Erythroblast (primary cell): ENCODE measurements at regions not wholly inside any gene's neighbourhood (a gene's known extent, or its start where the extent isn't known, plus 50 kb on each side); places are given as distances from the start of the nearest gene placed in this dataset.

Source experiments
- GATA1 ChIP-seq: IDR thresholded peaks from 2 replicates; pipeline ENCODE4 v1.6.1; 2011; ENCODE audit warnings: low read depth, mild to moderate bottlenecking, control low read depth, low read length, moderate library complexity
- POLR2A ChIP-seq: IDR thresholded peaks from 2 replicates; pipeline ENCODE4 v1.6.1; 2011; ENCODE audit warnings: mild to moderate bottlenecking, low read length

DNA sequence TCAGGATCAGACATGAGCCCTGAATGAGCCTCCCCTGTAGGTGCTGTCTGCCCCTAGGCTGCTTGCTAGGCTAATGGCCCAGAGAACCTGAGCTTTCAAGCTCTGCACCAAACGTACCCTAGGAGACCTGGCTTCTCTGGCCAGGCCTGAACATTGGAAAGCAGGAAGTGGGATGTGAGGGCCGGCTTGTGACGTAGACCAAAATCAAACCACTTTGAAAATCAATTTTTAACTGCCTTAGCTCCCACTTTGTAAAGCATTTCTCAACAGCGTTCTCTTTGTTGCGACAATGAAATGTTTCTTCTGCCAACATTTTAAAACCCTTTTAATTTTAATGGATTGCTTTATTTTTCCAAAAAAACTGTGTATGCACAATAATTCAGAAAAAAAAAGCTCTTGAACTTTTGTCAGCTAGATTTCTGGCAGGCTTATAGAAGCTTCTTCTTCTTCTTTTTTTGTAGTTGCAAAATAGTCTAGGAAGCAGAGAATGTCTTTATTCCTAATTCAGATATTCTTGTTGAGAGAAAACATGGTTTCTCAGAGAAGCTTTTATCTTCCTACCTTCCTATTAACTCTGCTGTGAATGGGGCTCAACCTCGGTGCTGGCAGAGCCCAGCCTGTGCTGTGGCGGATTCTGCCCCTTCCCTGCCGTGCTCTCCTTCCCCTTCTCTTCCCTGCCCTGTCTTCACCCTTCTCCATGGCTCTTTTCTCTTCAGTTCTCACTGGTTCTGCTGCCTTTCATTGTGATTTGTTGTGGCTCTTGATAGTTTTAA, 145.2 kb upstream of the SFRP2 start:
- no peak for TF ChIP-seq POLR2A
- TF ChIP-seq GATA1 = no peak
